HG03139 (cell line): ENCODE measurements at regions not wholly inside any gene's neighbourhood (a gene's known extent, or its start where the extent isn't known, plus 50 kb on each side); places are given as distances from the start of the nearest gene placed in this dataset.
"Not testable (repeated sequence)": the region's sequence is repeated elsewhere in the genome, so short reads cannot be mapped to it uniquely, and the experiment has no call there.

ENCODE experiments used
- ATAC-seq: cut with Tn5 transposase; IDR thresholded peaks from one replicate; pipeline ENCODE4 v1.9.1; 2021; ENCODE audit not compliant: unreplicated experiment

DNA sequence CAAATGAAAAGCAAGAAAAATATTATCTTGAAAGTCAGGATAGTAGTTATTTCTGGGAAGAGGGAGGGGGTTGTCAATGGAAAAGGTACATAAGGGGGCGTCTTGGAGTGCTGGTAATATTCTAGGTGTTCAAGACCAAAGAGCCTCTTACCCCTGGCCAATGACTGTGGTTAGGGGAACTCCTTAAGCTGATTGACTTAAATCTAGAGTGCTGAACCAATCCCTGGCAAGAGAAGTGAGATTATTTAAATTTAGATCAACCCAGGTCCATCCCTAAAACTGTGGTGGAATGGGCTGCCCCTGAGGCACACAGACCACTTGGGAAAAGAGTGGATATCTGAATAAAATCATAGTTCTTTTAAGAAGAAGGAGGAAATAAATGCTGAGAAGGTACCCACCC, 174.1 kb downstream of the COPRS start:
- no peak for ATAC-seq

DNA sequence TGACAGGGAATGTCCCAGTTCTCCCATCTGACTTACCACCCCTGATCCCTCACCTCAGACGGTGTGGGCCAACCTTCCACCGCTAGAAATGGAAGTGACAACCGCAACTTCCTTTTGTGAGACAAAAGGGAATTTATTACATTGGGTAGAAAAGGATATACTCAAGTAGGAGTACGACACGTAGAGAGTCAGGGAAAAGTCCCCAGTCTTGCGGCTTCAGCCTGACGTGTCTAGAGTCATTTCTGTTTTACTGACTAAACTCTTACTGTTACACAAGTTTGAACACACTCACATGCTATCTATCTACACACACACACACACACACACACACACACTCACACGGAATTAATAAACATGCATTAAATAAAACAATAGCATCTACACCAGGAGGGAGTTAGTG, 178.9 kb downstream of the COPRS start:
- ATAC-seq, result no peak

DNA sequence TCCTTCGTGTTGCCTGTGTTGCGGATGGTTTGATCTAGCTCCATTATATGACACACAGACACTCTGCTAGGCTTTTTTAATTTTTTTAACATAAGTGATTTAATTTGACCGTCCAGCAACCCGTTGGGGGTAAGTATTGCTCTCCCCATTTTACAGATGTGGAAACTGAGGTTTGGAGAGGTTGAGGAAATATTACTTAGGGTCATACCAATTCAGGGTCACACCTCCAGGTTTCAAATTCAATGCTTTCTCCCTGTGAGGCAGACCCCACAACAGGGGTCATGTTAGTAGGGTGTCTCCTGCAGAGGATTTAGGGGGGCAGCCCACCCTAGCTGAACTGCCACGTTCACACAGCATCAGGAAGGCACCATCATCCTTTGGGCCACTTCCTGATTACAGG, 179.4 kb downstream of the COPRS start:
- no peak for ATAC-seq

DNA sequence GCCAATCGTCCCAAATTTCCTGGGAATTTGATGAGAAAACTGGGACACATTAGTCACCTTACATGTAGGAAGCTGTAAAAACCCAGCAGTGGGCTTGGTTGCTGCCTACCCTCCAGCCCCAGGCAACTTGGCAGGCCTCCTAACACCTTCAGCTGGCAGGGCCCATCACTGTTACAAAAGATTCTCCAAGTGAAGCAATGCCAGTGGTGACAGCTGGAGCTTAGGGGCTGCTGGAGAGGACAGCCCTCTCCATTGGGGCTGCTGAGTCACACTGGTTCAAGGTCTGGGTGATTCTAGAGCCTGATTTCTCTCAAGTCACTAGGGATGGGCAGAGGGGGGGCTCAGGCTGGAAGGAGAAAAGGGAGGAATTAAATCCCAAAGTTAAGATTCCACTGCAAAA, 180.6 kb downstream of the COPRS start:
- no peak for ATAC-seq

DNA sequence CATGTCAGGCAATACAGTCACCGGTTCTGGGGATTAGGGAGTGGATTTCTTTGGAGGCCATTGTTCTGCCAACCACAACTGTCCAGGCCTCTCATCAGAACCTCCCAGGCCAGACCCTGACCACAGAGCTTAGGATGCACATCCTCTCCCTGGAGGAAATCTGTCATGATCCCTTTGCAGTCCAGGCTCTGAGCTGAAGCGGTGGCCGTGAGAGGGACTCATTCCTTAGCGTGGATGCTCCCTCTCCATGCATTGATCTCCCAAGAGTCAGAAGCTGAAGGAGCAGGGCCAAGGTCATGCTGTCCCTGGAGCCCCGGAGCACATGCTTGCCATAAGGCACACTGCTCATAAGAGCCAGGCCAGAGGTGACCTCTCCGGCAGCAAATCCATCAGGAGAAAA, 181.4 kb downstream of the COPRS start:
- ATAC-seq, result no peak

DNA sequence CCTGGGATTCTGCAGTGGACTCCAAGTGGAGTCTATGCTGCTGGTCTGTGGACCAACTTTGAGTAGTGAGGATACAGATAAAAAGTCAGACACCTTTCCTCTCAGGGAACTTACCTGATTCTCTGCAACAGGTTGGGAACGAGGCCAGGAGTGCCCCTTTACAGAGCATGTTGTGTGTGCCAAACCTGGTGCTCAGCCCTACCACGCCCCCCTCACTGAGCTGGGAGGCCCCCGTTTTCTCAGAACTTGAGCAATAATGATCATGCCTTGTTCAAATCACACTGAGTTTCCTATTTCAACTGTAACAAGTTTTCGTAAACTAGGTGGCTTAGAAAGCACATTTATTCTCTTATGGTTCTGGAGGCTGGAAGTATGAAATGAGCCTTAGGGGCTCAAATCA, 182.0 kb downstream of the COPRS start:
- ATAC-seq, result no peak

GRCh38 chr17:31675392-31675791, 183.7 kb downstream of the COPRS start:
- not testable (repeated sequence) for ATAC-seq

- ATAC-seq, result no peak
Measured at GRCh38 chr17:31674717-31675349, 184.2 kb downstream of the COPRS start.

DNA sequence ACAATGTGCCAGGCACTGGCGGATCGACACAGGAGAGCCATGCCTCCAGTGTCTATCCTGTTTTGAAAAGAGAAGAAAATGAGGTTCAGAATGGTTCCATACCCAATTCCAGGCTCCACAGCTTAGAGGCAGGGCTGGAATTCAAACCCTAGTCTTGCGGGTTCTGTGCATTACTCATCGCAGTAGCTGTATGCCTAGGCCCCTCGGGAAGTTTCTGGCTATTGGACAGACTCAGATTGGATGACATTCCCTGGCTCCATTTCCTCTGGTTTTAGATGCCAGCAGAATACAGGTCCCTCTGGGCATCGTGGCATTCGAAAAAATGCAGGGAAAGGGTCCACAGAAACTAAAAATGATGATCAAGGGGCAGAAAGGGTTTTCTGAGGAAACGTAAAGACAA, 184.7 kb downstream of the COPRS start:
- ATAC-seq, result no peak

GRCh38 chr17:31673076-31673475, 186.0 kb downstream of the COPRS start:
- ATAC-seq, result no peak

GRCh38 chr17:31672161-31672819, 186.8 kb downstream of the COPRS start:
- ATAC-seq, result no peak

- no peak for ATAC-seq
Measured at GRCh38 chr17:31663576-31663975, 195.5 kb downstream of the COPRS start.

- ATAC-seq, result no peak
Measured at GRCh38 chr17:31660684-31661083, 198.4 kb downstream of the COPRS start.

DNA sequence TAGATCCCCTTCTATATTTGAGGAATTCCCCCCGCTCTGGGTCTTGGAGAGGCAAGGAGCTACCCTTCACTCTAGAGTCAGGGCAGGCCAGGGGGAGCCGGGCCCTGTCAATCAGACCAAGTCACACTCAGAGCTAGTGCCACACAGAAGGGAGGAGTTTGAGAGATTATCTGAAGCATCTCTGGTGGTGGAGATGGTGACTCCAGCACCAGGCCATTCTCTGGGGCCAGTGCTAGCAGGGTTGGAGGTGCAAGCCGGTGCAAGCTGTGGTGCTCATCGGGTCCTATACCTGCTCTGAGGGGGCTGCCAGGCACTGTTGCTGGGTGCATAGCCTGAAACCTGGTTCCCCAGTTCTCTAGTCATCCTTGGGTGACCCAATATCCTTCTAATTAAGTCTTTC, 201.2 kb downstream of the COPRS start:
- no peak for ATAC-seq

DNA sequence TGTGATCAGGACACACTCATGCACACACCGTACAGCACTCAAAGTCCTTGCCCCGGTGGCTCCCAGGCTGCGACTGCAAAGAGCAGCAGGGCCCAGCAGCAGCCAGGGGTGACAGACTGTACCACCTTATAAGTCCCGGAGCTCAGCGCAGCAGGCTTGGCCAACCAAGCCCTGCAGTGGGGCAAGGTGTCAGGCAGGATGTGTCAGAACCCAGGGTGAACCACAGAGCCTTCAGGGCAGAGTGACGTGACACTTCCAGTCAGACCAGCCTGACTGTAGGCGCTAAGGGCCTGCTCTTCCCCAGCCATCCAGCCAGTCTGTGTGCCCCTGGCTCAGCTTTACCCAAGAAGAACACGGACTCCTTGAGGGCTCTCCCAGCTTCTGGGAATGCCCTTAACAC, 204.1 kb downstream of the COPRS start:
- ATAC-seq, result no peak

GRCh38 chr17:31653691-31654090, 205.4 kb downstream of the COPRS start:
- ATAC-seq, result no peak

GRCh38 chr17:31650756-31651520, 208.1 kb downstream of the COPRS start:
- ATAC-seq, result no peak

DNA sequence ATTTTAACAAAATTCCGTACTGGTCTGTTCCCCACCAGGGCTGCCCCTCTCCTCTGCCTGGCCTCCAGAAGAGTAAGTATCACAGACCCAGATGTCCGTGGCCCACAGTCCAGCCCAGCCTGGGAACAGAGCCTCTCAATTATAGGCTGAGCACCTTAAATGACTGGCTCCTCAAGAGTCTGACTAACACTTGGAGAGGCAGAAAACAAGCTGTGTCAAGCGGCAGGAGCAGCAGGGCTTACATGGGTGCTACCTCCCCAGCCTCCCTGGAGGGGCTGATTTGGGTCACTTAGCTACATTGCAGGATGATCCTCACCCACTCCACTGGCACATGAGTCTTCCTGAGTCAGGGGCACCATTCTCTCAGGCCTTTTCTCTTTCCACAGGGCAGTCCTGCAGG, 209.7 kb downstream of the COPRS start:
- ATAC-seq, result no peak

DNA sequence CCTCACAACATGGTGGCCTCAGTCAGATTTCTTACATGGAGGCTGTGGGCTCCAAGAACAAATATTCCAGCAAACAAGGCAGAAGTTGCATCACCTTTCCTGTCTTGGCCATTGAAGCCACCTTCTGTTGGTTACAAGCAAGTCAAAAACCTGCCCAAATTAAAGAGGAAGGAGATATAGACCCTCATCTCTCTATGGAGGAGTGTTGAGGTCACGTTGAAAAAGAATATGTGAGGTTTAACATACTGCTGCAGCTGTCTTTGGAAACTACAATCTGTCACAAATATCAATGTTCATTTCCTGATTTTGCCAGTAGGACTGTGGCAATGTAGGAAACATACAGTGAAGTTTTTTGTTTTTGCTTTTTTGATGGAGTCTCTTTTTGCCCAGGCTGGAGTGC, 211.4 kb downstream of the COPRS start:
- ATAC-seq, result no peak

DNA sequence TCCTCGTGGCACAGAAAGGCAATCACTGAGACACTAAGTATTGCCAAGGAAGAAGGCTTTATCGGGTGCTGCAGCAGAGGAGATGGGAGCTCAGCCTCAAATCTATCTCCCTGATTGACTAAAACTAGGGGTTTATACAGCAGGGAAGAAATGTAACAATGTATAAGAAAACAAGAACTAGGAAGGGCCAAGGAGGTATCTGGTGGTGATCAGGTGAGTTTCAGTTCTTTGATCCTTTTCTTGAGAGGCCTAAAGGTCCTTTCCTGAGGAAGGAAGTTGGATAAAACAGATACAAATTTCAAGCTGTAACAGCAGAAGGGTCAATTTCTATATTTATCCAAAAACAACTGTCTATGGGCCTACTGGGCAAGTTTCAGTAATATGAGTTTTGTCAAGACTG, 212.4 kb downstream of the COPRS start:
- no peak for ATAC-seq

- ATAC-seq, result no peak
Measured at GRCh38 chr17:31645351-31645750, 213.7 kb downstream of the COPRS start.

GRCh38 chr17:31631766-31632165, 227.3 kb downstream of the COPRS start:
- no peak for ATAC-seq
